ENCODE measurements at regions not wholly inside any gene's neighbourhood (a gene's known extent, or its start where the extent isn't known, plus 50 kb on each side); places are given as distances from the start of the nearest gene placed in this dataset.

DNA sequence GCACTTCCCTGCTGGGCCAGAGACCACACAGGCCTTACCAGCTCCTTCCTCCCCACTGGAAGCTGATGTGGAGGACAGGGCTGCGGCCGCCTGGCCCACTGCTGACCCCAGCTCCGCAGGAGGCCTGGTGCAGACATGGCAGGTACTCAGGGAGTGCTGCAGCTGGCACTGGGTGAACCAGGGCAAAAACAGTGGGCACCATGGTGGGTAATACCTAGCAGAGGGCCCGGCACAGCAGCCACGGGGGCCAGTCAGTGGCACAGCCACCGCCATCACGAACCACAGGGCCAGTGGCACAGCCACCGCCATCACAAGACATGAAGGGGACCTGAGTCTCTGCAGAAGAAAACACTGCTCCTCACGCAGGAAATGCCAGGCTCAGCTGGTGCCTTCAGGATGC lies 152.6 kb upstream of the PPP2R2D start:
- H3K4me3 ChIP-seq (ENCODE audit: low read depth, poor library complexity, severe bottlenecking): no peak overlapping the region
- WGBS, 2 donors: 80 to 86% methylated on average over 8 to 9 of the region's 9 CpGs
- no peak for DNase-seq (ENCODE audit: low spot score in 2 of 2)
- intact Hi-C loops (cut with DNase I; ENCODE audit: low total_unique reads): no loop called here
- TF ChIP-seq CTCF (IDR thresholded peaks at IDR 0.05): no peak
- no peak for TF ChIP-seq POLR2A (IDR thresholded peaks at IDR 0.05)

DNA sequence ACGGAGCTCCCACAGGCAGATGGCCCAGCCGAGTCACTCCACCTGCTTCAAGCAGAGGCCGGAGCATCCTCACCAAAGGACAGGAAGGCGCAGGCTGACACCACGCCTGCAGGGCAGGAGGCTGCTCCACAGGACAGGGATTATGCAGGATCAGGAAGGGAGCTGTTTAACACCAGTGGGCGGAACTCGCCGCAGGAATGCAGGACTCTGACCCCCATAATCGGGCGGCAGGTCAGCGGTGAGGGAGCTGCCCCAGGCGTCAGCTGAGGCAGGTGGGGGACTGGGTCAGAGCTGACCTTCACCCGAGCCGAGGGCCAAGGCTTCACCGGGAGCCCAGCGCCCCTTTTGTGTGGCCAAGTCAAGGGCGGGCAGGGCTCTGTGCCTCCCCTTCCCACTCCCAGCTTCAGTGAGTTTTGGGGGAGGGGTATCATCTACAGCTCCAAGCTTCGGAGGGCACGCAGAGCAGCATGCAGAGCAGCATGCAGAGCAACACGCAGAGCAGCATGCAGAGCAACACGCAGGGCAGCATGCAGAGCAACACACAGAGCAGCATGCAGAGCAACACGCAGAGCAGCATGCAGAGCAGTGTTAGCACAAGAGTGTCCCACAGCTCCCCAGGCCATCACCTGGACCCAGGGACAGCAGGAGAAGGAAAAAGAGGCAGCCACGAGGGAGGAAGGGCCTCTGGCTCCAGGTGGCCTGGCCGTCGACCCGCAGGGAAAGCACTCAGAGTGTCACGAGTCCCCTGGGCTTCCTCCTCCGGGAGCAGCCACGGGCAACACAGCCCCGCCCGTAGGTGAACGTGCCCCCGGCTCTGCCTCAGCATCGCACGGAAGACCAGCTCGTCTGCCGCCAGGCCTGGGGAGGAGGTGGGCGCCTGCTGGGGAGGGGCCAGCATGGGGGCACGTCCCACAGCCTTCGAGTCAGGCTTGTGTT lies 151.7 kb upstream of the PPP2R2D start:
- TF ChIP-seq POLR2A (IDR thresholded peaks at IDR 0.05): no peak
- TF ChIP-seq CTCF (IDR thresholded peaks at IDR 0.05): no peak
- WGBS, 2 donors: 54 to 60% methylated on average over 38 to 40 of the region's 40 CpGs
- H3K4me3 ChIP-seq (ENCODE audit: low read depth, poor library complexity, severe bottlenecking): no peak overlapping the region
- intact Hi-C loops (cut with DNase I; ENCODE audit: low total_unique reads): no loop called here
- no peak for DNase-seq (ENCODE audit: low spot score in 2 of 2)

GRCh38 chr10:131749767-131750142 lies 151.1 kb upstream of the PPP2R2D start:
- intact Hi-C loops (cut with DNase I; ENCODE audit: low total_unique reads): no loop called here
- no peak for DNase-seq (ENCODE audit: low spot score in 2 of 2)
- no peak overlapping the region for H3K4me3 ChIP-seq (ENCODE audit: low read depth, poor library complexity, severe bottlenecking)
- TF ChIP-seq POLR2A (IDR thresholded peaks at IDR 0.05) (no peak), CTCF (IDR thresholded peaks at IDR 0.05) (no peak)
- 80 to 85% methylated on average over 7 to 8 of the region's 8 CpGs for WGBS, 2 donors

GRCh38 chr10:131750171-131750895 lies 150.5 kb upstream of the PPP2R2D start:
- no peak for TF ChIP-seq POLR2A (IDR thresholded peaks at IDR 0.05)
- no peak for TF ChIP-seq CTCF (IDR thresholded peaks at IDR 0.05)
- intact Hi-C loops (cut with DNase I; ENCODE audit: low total_unique reads): no loop called here
- WGBS, 2 donors: 72 to 75% methylated on average over 19 to 22 of the region's 22 CpGs
- DNase-seq (ENCODE audit: low spot score in 2 of 2): no peak
- H3K4me3 ChIP-seq (ENCODE audit: low read depth, poor library complexity, severe bottlenecking): no peak overlapping the region

GRCh38 chr10:131750973-131751826 lies 149.6 kb upstream of the PPP2R2D start:
- TF ChIP-seq POLR2A (IDR thresholded peaks at IDR 0.05) (no peak), CTCF (IDR thresholded peaks at IDR 0.05) (no peak)
- no peak overlapping the region for H3K4me3 ChIP-seq (ENCODE audit: low read depth, poor library complexity, severe bottlenecking)
- intact Hi-C loops (cut with DNase I; ENCODE audit: low total_unique reads): no loop called here
- no peak for DNase-seq (ENCODE audit: low spot score in 2 of 2)
- 49 to 55% methylated on average over 17 of the region's 17 CpGs for WGBS, 2 donors
